ENCODE measurements at regions not wholly inside any gene's neighbourhood (a gene's known extent, or its start where the extent isn't known, plus 50 kb on each side); places are given as distances from the start of the nearest gene placed in this dataset.

DNA sequence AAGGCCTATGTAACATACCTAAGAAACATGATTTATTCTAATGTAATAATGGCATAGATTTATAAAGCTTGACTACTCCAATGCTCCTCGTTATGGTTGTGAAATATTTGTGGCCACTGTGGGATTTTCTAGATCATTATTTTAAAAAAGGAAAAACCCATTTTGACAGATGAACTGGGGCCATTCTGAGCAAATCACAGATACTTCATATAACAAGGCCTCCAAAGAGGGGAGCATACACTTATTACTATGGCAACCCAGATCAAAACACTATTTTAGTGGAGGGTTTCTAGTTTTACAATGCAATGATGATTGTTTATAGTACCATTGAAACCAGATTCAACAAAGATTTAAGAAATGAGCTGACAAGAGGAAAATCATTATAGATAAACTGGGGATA is 346.6 kb downstream of the ZNF326 start:
- TF ChIP-seq, protein P1, sequence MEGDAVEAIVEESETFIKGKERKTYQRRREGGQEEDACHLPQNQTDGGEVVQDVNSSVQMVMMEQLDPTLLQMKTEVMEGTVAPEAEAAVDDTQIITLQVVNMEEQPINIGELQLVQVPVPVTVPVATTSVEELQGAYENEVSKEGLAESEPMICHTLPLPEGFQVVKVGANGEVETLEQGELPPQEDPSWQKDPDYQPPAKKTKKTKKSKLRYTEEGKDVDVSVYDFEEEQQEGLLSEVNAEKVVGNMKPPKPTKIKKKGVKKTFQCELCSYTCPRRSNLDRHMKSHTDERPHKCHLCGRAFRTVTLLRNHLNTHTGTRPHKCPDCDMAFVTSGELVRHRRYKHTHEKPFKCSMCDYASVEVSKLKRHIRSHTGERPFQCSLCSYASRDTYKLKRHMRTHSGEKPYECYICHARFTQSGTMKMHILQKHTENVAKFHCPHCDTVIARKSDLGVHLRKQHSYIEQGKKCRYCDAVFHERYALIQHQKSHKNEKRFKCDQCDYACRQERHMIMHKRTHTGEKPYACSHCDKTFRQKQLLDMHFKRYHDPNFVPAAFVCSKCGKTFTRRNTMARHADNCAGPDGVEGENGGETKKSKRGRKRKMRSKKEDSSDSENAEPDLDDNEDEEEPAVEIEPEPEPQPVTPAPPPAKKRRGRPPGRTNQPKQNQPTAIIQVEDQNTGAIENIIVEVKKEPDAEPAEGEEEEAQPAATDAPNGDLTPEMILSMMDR (IDR thresholded peaks at IDR 0.05; ENCODE audit: insufficient read depth, missing control alignments) = no peak
- DNase-seq (ENCODE audit: insufficient read length, low spot score) (no peak), FAIRE-seq (no peak)

DNA sequence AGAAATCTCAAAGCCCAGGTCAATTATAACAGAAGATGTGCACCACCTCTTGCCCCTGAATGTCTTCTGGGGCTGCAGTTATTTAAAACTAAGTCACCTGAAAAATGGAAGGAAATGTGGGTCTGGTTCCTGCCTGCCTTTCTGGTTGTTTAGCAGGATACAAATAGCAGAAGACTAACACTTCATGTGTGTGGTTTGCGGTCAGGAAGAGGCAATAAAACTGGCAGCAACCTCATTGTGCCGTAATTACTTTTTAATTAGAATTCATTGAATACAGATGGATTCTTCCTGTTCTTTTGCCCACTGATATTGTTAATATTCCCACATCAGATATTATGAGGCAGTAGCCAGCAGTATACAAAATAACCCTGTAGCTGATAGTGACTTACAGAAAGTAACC is 345.7 kb downstream of the ZNF326 start:
- TF ChIP-seq, protein P1 (IDR thresholded peaks at IDR 0.05; ENCODE audit: insufficient read depth, missing control alignments) = no peak
- FAIRE-seq (no peak), DNase-seq (ENCODE audit: insufficient read length, low spot score) (no peak)

DNA sequence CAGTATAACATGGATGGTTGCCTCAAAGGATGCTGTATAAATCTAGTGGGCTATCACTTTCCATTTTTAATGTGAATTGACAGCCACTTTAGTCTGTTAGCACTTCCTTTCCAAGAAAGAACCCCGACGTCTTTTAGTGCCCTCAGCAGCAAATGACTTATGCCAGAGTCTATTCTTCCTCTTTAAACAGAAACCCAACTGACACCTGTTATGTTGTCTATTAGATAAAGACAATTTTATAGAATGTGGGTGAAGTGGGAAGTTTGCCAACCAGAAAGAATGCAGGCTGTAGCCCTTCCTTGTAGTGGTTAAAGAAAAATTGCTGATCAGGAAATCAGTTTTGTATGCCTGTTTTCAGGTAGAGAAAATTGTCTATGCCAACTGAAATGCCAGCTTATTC is 344.9 kb downstream of the ZNF326 start:
- no peak for FAIRE-seq
- no peak for DNase-seq (ENCODE audit: insufficient read length, low spot score)
- TF ChIP-seq, protein P1 (IDR thresholded peaks at IDR 0.05; ENCODE audit: insufficient read depth, missing control alignments) = no peak

DNA sequence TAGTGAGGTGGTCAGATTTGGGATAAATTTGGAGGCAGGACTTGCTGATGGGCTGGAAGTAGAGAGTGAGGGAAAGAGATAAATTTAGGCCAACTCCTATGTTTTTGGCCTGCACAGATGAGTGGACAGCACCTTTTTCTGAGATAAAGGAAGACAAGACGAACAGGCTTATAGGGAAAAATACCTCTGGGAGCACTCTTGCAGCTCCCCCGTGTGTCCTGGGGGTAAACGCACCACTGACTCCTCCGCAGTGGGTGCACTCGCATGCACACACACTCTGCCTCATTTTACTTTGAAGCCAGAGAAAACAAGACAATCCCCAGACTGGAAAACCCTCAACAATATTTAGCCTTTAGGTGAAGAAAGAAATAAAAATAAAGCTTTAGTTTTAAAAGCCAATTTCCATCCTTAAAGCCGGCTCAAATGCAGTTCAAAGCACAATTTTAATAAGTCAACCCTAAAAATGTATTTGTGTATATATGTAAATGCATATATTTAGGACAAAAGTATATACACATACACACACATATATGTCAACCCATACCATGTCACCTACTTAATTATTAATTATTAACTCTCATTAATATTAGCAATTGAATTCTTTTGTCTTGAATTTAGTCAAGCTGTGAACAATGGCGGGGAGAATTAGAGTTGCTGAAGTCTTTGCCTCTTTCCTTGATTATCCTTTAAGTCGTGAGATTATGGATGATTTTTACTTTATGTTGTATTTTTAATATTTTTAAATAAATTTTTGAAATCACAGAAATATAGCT is 341.8 kb downstream of the ZNF326 start:
- no peak for DNase-seq (ENCODE audit: insufficient read length, low spot score)
- no peak for FAIRE-seq
- TF ChIP-seq, protein P1 (IDR thresholded peaks at IDR 0.05; ENCODE audit: insufficient read depth, missing control alignments) = no peak

DNA sequence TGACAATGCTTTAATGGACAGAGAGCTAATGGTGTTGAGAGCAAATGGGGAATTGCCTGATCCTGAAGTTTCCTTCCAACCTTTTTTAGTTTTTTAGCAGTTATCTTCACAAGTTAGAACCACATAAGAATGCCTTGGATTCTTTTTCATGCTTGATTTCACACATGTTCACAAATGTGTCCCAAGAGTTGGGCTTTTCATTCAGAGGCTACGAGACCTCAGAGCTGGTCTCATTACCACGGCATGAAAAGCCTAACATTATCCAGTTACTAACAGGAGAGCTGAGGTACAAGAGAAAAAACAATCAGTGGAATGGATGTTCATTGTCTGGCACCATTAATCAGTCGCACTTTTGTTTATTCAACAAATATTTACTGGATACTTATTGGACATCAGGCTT is 340.6 kb downstream of the ZNF326 start:
- FAIRE-seq (no peak), DNase-seq (ENCODE audit: insufficient read length, low spot score) (no peak)
- TF ChIP-seq, protein P1 (IDR thresholded peaks at IDR 0.05; ENCODE audit: insufficient read depth, missing control alignments) = no peak

DNA sequence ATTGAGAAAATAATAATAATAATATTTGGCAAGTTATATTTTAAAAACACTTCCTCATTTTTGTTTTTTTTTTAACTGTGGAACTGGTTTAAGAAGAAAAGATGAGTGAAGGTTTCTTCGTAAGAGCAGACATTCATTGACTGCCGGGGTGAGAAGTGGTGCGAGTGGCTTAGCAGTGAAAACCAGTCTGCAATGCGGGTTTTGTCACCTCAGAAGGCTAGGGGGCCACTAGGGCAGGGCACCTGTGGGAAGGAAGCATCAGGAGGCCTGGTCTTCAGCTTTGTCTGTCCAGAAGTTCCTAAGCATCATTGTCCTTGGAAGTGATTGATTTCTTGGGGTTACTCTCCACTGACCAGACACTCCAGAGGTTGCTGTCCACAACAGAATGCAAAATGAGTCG is 339.2 kb downstream of the ZNF326 start:
- TF ChIP-seq, protein P1 (IDR thresholded peaks at IDR 0.05; ENCODE audit: insufficient read depth, missing control alignments) = no peak
- DNase-seq (ENCODE audit: insufficient read length, low spot score) = no peak
- no peak for FAIRE-seq

DNA sequence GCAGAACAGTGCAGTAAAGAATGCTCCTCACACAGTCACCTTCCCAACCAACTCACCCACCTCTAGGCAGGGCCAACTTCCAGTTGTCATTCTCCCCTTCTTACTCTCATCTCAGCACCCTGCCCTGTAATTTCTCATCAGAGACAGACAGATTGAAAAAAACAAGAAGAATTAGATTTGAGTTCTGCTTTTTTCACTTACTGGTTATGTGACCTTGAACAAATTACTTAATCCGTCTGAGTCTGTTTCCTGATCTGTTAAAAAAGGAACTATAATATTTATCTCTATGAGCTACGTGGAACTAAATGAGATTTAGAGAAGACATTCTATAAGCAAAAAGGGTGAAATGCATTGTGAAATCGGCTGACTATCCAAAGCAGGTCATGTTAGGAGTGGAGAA is 330.3 kb downstream of the ZNF326 start:
- TF ChIP-seq, protein P1 (IDR thresholded peaks at IDR 0.05; ENCODE audit: insufficient read depth, missing control alignments) = no peak
- DNase-seq (ENCODE audit: insufficient read length, low spot score) = no peak
- FAIRE-seq = no peak
